Stimulated activated naive CD4-positive, alpha-beta T cell treated with Interleukin-2 at 50 U/mL for 16 hours (primary cell): ENCODE measurements at regions not wholly inside any gene's neighbourhood (a gene's known extent, or its start where the extent isn't known, plus 50 kb on each side); places are given as distances from the start of the nearest gene placed in this dataset.

Experiments used
- DNase-seq: peaks from one replicate; lab custom pipeline; 2025; lab: John Stamatoyannopoulos, UW

DNA sequence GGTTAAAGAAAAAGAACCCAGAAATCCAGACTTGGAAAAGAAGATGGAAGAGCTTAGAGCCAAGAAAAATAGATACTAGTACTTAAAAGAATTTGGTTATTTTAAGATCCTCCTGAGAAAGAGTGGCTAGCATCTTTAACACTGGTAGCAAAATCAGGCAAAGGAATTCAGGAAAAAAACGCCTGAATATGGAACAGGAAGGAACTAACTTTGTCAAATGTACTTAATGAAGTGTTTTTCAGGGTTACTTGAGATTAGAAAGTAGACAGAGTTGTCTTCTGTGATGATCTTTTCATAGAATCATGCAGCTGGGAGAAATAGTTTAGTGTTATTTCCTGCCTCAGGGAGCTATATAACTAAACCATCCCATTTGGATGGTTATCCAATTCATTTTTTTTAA is 50.8 kb upstream of the SASH1 start:
- no peak for DNase-seq
